ENCODE measurements at regions not wholly inside any gene's neighbourhood (a gene's known extent, or its start where the extent isn't known, plus 50 kb on each side); places are given as distances from the start of the nearest gene placed in this dataset.
"Not testable (repeated sequence)": the region's sequence is repeated elsewhere in the genome, so short reads cannot be mapped to it uniquely, and the experiment has no call there.

DNA sequence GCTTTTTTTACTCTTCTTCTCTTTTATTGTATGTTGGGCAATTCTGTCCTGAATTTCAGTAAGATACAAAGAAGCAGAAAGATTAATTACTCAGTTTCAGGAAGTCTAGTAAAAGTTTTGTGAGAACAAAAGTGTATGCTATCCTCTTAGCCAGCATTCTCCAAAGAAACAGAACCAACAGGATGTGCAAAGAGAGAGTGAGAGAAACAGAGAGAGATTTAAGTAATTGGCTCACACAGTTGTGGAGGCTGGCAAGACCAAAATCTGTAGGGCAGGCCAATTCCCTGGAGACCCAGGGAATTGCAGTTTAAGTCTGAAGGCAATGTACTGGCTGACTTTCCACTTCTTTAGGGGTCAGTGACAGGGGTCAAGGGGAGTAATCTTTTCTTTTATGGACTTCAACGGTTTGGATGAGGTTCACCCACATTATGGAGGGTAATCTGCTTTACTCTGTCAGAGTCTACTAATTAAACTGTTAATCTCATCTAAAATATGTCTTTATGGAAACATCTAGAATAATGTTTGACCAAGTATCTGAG, 59.2 kb upstream of the SLC39A8 start (continued):
- TF ChIP-seq, protein P1, sequence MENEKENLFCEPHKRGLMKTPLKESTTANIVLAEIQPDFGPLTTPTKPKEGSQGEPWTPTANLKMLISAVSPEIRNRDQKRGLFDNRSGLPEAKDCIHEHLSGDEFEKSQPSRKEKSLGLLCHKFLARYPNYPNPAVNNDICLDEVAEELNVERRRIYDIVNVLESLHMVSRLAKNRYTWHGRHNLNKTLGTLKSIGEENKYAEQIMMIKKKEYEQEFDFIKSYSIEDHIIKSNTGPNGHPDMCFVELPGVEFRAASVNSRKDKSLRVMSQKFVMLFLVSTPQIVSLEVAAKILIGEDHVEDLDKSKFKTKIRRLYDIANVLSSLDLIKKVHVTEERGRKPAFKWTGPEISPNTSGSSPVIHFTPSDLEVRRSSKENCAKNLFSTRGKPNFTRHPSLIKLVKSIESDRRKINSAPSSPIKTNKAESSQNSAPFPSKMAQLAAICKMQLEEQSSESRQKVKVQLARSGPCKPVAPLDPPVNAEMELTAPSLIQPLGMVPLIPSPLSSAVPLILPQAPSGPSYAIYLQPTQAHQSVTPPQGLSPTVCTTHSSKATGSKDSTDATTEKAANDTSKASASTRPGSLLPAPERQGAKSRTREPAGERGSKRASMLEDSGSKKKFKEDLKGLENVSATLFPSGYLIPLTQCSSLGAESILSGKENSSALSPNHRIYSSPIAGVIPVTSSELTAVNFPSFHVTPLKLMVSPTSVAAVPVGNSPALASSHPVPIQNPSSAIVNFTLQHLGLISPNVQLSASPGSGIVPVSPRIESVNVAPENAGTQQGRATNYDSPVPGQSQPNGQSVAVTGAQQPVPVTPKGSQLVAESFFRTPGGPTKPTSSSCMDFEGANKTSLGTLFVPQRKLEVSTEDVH (IDR thresholded peaks at IDR 0.05; ENCODE audit: low read depth, partially characterized antibody), result no peak
- no peak for TF ChIP-seq RBM22 (IDR thresholded peaks at IDR 0.05; ENCODE audit: low read depth, low read length, poor library complexity, severe bottlenecking)

DNA sequence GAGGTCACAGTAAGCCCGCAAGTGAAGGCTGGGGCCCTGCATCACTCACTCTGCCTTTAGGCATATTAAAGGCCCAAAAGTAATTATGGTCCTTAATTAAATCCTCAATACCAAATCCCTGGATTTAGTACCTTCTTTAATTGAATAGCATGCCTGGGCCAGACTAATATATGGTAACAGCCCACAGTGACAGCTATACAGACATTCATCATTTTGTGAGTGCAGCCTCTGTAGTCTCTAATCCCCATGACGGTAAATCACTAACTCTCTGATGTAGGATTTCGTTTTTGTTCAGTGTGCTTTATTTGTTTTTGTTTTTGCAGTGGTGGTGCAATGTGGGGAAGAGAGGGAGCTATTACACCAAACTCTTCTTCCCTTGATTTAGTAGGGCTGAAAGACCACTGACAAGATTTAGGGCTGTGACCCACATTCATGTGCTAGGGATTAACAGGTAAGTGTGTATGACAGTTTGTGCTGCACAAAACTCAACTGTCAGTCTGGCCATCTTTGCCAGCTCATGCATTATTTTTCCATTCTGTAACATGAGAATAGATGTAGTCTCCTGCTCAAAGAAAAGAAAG, 60.6 kb upstream of the SLC39A8 start:
- intact Hi-C loops (cut with micrococcal nuclease), result no loop called here
- no TSS peak for BruUV-seq (replicated peaks)

GRCh38 chr4:102410884-102411283, 65.6 kb upstream of the SLC39A8 start:
- in situ Hi-C loops (cut with MboI); H3K27ac ChIP-seq (ENCODE audit: extremely low read depth, low read depth, low read length); DNase-seq (ENCODE audit: extremely low read depth in 1 of 4, low spot score in 3 of 4); H2AFZ ChIP-seq (ENCODE audit: low read depth, low read length); H3K9ac ChIP-seq (ENCODE audit: insufficient read depth in 1 of 2, low read depth in 2 of 2, low read length in 2 of 2); H3K9me3 ChIP-seq (replicated peaks; ENCODE audit: control insufficient read depth, insufficient read depth, low read depth, low read length); H3K9me1 ChIP-seq (ENCODE audit: control insufficient read depth, insufficient read depth, low read length); H3K4me2 ChIP-seq (ENCODE audit: insufficient read depth, low read length); BruUV-seq (replicated peaks); H3K4me1 ChIP-seq (replicated peaks in 1 of 2; ENCODE audit: control insufficient read depth in 2 of 2, insufficient read depth in 2 of 2, low read length in 2 of 2); intact Hi-C loops (cut with micrococcal nuclease); POLR2A ChIA-PET; FAIRE-seq; H3K36me3 ChIP-seq (ENCODE audit: control insufficient read depth, insufficient read depth, low read length); ATAC-seq; H4K20me1 ChIP-seq (replicated peaks; ENCODE audit: control insufficient read depth, insufficient read depth, low read length); CTCF ChIA-PET (ENCODE audit: low intra/inter-chr PET ratio); H3K79me2 ChIP-seq (ENCODE audit: control insufficient read depth, insufficient read depth, low read length); H3K27me3 ChIP-seq (ENCODE audit: control insufficient read depth in 2 of 2, insufficient read depth in 2 of 2, low read length in 2 of 2); H3K4me3 ChIP-seq: not testable (repeated sequence)
- 7% methylated on average over 1 of the region's 1 CpG for WGBS (ENCODE audit: insufficient coverage, low coverage, missing lambda C conversion rate)

More for the DNA sequence above, 60.6 kb upstream of the SLC39A8 start:
- Histone ChIP-seq H3K4me3 (no peak overlapping the region), H3K9me1 (ENCODE audit: control insufficient read depth, insufficient read depth, low read length) (no peaks in the 10 kb centered on the region), H3K4me1 (replicated peaks in 1 of 2; ENCODE audit: control insufficient read depth in 2 of 2, insufficient read depth in 2 of 2, low read length in 2 of 2) (no peaks in the 10 kb centered on the region), H3K27me3 (ENCODE audit: control insufficient read depth in 2 of 2, insufficient read depth in 2 of 2, low read length in 2 of 2) (no peaks in the 10 kb centered on the region), H3K27ac (ENCODE audit: extremely low read depth, low read depth, low read length) (no peak overlapping the region), H3K36me3 (ENCODE audit: control insufficient read depth, insufficient read depth, low read length) (no peaks in the 10 kb centered on the region), H3K4me2 (ENCODE audit: insufficient read depth, low read length) (no peak overlapping the region), H3K9me3 (replicated peaks; ENCODE audit: control insufficient read depth, insufficient read depth, low read depth, low read length) (no peaks in the 10 kb centered on the region), H3K9ac (ENCODE audit: insufficient read depth in 1 of 2, low read depth in 2 of 2, low read length in 2 of 2) (no peak overlapping the region), H4K20me1 (replicated peaks; ENCODE audit: control insufficient read depth, insufficient read depth, low read length) (no peaks in the 10 kb centered on the region), H3K79me2 (ENCODE audit: control insufficient read depth, insufficient read depth, low read length) (no peaks in the 10 kb centered on the region), H2AFZ (ENCODE audit: low read depth, low read length) (no peak overlapping the region)
- no peak for ATAC-seq
- ChIA-PET CTCF (ENCODE audit: low intra/inter-chr PET ratio) (no interaction called here), POLR2A (interaction anchor here (1.4 kb wide), 1 partner anchor 10 kb away, joined by 3 read pairs; no protein-coding TSS in a partner anchor)
- FAIRE-seq, result no peak
- no peak for DNase-seq (ENCODE audit: extremely low read depth in 1 of 4, low spot score in 3 of 4)
- TF ChIP-seq CHAMP1 (IDR thresholded peaks at IDR 0.05), result no peak
- 0% methylated on average over 3 of the region's 3 CpGs for WGBS (ENCODE audit: insufficient coverage, low coverage, missing lambda C conversion rate)
- in situ Hi-C loops (cut with MboI), result no loop called here

All from K562 (cell line).